Neural crest cell (in vitro differentiated cells): ENCODE measurements at regions not wholly inside any gene's neighbourhood (a gene's known extent, or its start where the extent isn't known, plus 50 kb on each side); places are given as distances from the start of the nearest gene placed in this dataset.

Source experiments
- DNase-seq: peaks from one replicate; pipeline ENCODE4 v3.0.0; 2021; ENCODE audit warnings: low read depth, mixed read lengths, low spot score
- H3K27ac Mint-ChIP-seq: one replicate; pipeline ENCODE4 v1.8.0; 2021; ENCODE audit warnings: mild to moderate bottlenecking, mixed read lengths; ENCODE audit not compliant: unreplicated experiment
- H3K27me3 Mint-ChIP-seq: 2 replicates; pipeline ENCODE4 v1.8.0; 2021; ENCODE audit warnings: low read depth, mild to moderate bottlenecking, mixed read lengths
- H3K36me3 Mint-ChIP-seq: 2 replicates; pipeline ENCODE4 v1.8.0; 2021; ENCODE audit warnings: low read depth, mild to moderate bottlenecking, mixed read lengths
- H3K4me1 Mint-ChIP-seq: 2 replicates; pipeline ENCODE4 v1.8.0; 2021; ENCODE audit warnings: mixed read lengths
- H3K4me3 Mint-ChIP-seq: one replicate; pipeline ENCODE4 v1.8.0; 2021; ENCODE audit warnings: mild to moderate bottlenecking, mixed read lengths
- H3K9me3 Mint-ChIP-seq: 2 replicates; pipeline ENCODE4 v1.8.0; 2021; ENCODE audit warnings: mixed read lengths
- CTCF ChIP-seq: fragments of 200-600 bp; sonication (generic); conservative IDR thresholded peaks from 2 replicates; pipeline ENCODE4 v1.5.0; 2021; ENCODE audit warnings: antibody characterized with exemption, mild to moderate bottlenecking

GRCh38 chr4:152149745-152150144 is 386.1 kb downstream of the FBXW7 start:
- TF ChIP-seq CTCF = no peak
- Mint-ChIP-seq H3K9me3 (peaks cover 13% of the 10 kb centered on the region), H3K27me3 (peaks cover 16% of the 10 kb centered on the region), H3K27ac (no peak overlapping the region), H3K4me3 (no peak overlapping the region), H3K4me1 (no peaks in the 10 kb centered on the region), H3K36me3 (no peaks in the 10 kb centered on the region)
- DNase-seq = no peak

DNA sequence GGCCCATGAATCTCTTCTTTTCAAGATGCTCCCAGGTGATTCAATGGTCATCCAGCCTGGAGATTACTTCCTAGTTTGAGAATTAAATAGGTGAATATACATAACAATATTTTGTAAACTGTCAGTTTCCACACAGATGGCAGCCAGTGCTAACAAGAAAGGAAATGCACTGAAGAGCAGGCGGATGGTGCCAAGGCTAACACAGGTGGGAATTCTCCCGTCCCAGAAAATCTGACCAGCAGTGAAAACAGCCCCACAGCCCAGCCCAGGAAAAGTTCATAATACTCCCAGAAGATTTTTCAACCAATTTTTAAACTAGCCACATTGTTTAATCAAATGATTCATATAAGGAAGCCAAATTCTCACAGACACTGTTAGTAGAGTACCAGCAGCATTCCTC is 387.2 kb upstream of the GATB start:
- TF ChIP-seq CTCF = no peak
- H3K27me3 Mint-ChIP-seq = peaks cover 16% of the 10 kb centered on the region
- peaks cover 17% of the 10 kb centered on the region for H3K9me3 Mint-ChIP-seq
- no peak overlapping the region for H3K27ac Mint-ChIP-seq
- no peak for DNase-seq
- no peaks in the 10 kb centered on the region for H3K36me3 Mint-ChIP-seq
- H3K4me3 Mint-ChIP-seq = no peak overlapping the region
- H3K4me1 Mint-ChIP-seq = no peaks in the 10 kb centered on the region

- H3K9me3 Mint-ChIP-seq = peaks cover 17% of the 10 kb centered on the region
Observed at GRCh38 chr4:152146244-152146643, 385.4 kb upstream of the GATB start.

DNA sequence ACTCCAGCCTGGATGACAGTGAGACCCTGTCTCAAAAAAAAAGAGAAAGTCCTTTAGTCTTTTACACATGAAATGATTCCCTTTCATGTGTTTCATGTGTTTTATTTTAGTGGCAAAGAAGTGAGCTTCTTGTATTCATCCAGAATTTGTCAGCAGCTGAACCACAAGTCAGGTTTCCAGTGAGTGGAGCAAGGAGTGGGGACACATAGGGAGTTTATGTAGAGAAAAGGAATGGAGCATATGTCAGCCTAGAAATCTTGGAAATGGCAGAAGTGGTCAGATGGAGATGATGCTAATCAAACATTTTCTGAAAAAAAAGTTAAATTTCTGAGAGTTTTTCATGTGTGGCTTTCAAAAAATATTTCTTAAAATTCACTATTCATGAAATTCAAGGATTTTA is 383.0 kb upstream of the GATB start:
- no peak for DNase-seq
- H3K4me1 Mint-ChIP-seq = no peaks in the 10 kb centered on the region
- no peak for TF ChIP-seq CTCF
- peaks cover 17% of the 10 kb centered on the region for H3K9me3 Mint-ChIP-seq
- H3K27ac Mint-ChIP-seq = no peak overlapping the region
- no peaks in the 10 kb centered on the region for H3K36me3 Mint-ChIP-seq
- no peak overlapping the region for H3K4me3 Mint-ChIP-seq
- peaks cover 4% of the 10 kb centered on the region for H3K27me3 Mint-ChIP-seq

More at GRCh38 chr4:152146244-152146643, 385.4 kb upstream of the GATB start:
- H3K4me3 Mint-ChIP-seq = no peak overlapping the region
- H3K36me3 Mint-ChIP-seq = no peaks in the 10 kb centered on the region
- H3K4me1 Mint-ChIP-seq = no peaks in the 10 kb centered on the region
- H3K27ac Mint-ChIP-seq = no peak overlapping the region
- no peak for TF ChIP-seq CTCF
- no peak for DNase-seq
- H3K27me3 Mint-ChIP-seq = peaks cover 6% of the 10 kb centered on the region

GRCh38 chr4:152138451-152138850 is 377.6 kb upstream of the GATB start:
- Mint-ChIP-seq H3K4me3 (no peak overlapping the region), H3K27me3 (peaks cover 11% of the 10 kb centered on the region), H3K4me1 (no peaks in the 10 kb centered on the region), H3K36me3 (no peaks in the 10 kb centered on the region), H3K9me3 (no peaks in the 10 kb centered on the region), H3K27ac (no peak overlapping the region)
- no peak for DNase-seq
- TF ChIP-seq CTCF = no peak

DNA sequence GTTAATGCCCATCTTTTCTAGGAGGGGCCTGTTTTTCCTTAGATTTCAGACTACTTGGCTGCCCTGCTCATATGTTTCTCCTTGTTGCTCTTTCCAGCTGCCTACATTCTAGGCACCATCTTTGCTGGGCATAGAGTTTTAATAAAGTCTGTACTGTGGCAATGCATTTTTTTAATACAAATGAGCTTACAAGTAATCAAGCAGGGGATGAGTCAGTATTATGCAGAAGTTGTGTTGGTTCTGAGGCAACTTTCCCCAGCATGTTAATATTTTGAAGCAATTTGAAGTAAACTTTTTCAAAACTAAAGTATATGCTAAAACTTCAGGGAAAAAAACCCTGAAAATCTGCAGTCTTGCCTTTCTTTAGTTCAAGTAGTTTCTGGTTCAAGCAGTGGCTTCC is 372.0 kb upstream of the GATB start:
- TF ChIP-seq CTCF = no peak
- H3K9me3 Mint-ChIP-seq = no peaks in the 10 kb centered on the region

More for the DNA sequence above, 372.0 kb upstream of the GATB start:
- H3K4me1 Mint-ChIP-seq = no peaks in the 10 kb centered on the region
- DNase-seq = no peak
- peaks cover 17% of the 10 kb centered on the region for H3K27me3 Mint-ChIP-seq
- H3K36me3 Mint-ChIP-seq = no peaks in the 10 kb centered on the region
- no peak overlapping the region for H3K4me3 Mint-ChIP-seq
- no peak overlapping the region for H3K27ac Mint-ChIP-seq
